ENCODE measurements at regions not wholly inside any gene's neighbourhood (a gene's known extent, or its start where the extent isn't known, plus 50 kb on each side); places are given as distances from the start of the nearest gene placed in this dataset.

- no peak overlapping the region for H3K4me3 ChIP-seq
- 43 to 56% methylated on average over 1 of the region's 1 CpG for WGBS, 2 donors
- H3K27ac ChIP-seq: no peak overlapping the region
- peak in 1 of 2 donors; percentile 25 for DNase-seq
- TF ChIP-seq POLR2A (IDR thresholded peaks at IDR 0.05): no peak
- no peak for TF ChIP-seq CTCF (IDR thresholded peaks at IDR 0.05)
- TF ChIP-seq POLR2AphosphoS5 (IDR thresholded peaks at IDR 0.05): no peak
- TF ChIP-seq EP300 (IDR thresholded peaks at IDR 0.05): no peak
- peak in 1 of 2 donors; percentile 78 for ATAC-seq (ENCODE audit: low FRiP score in 2 of 2)
- no peaks in the 10 kb centered on the region for H3K9me3 ChIP-seq
- H3K36me3 ChIP-seq: no peaks in the 10 kb centered on the region
- H3K27me3 ChIP-seq: no peaks in the 10 kb centered on the region
- no peaks in the 10 kb centered on the region for H3K4me1 ChIP-seq
Measured at GRCh38 chr5:158456756-158457155, 597.8 kb upstream of the CLINT1 start.

- no peaks in the 10 kb centered on the region for H3K36me3 ChIP-seq
- H3K27ac ChIP-seq: no peak overlapping the region
- 79 to 83% methylated on average over 3 of the region's 3 CpGs for WGBS, 2 donors
- no peaks in the 10 kb centered on the region for H3K27me3 ChIP-seq
- no peaks in the 10 kb centered on the region for H3K4me1 ChIP-seq
- no peak for TF ChIP-seq POLR2A (IDR thresholded peaks at IDR 0.05)
- TF ChIP-seq POLR2AphosphoS5 (IDR thresholded peaks at IDR 0.05): no peak
- no peak for TF ChIP-seq EP300 (IDR thresholded peaks at IDR 0.05)
- no peak for TF ChIP-seq CTCF (IDR thresholded peaks at IDR 0.05)
- no peak for ATAC-seq (ENCODE audit: low FRiP score in 2 of 2)
- DNase-seq: no peak
- H3K4me3 ChIP-seq: no peak overlapping the region
- H3K9me3 ChIP-seq: no peaks in the 10 kb centered on the region
Measured at GRCh38 chr5:158456241-158456640, 597.3 kb upstream of the CLINT1 start.

GRCh38 chr5:158451993-158452672 lies 593.2 kb upstream of the CLINT1 start:
- H3K36me3 ChIP-seq: no peaks in the 10 kb centered on the region
- no peaks in the 10 kb centered on the region for H3K4me1 ChIP-seq
- DNase-seq (peak in 1 of 2 donors; percentile 61), ATAC-seq (ENCODE audit: low FRiP score in 2 of 2) (peak in 1 of 2 donors; percentile 4)
- no peaks in the 10 kb centered on the region for H3K27me3 ChIP-seq
- WGBS, 2 donors: 83 to 90% methylated on average over 13 of the region's 13 CpGs
- no peak overlapping the region for H3K4me3 ChIP-seq
- TF ChIP-seq EP300 (IDR thresholded peaks at IDR 0.05) (no peak), CTCF (IDR thresholded peaks at IDR 0.05) (no peak), POLR2AphosphoS5 (IDR thresholded peaks at IDR 0.05) (no peak), POLR2A (IDR thresholded peaks at IDR 0.05) (no peak)
- no peak overlapping the region for H3K27ac ChIP-seq
- no peaks in the 10 kb centered on the region for H3K9me3 ChIP-seq

- no peaks in the 10 kb centered on the region for H3K36me3 ChIP-seq
- DNase-seq (no peak), ATAC-seq (ENCODE audit: low FRiP score in 2 of 2) (peak in 1 of 2 donors; percentile 87)
- H3K27ac ChIP-seq: no peak overlapping the region
- no peaks in the 10 kb centered on the region for H3K9me3 ChIP-seq
- 76 to 77% methylated on average over 8 of the region's 8 CpGs for whole genome bisulfite sequencing, 2 donors
- no peaks in the 10 kb centered on the region for H3K27me3 ChIP-seq
- H3K4me3 ChIP-seq: no peak overlapping the region
- TF ChIP-seq CTCF (IDR thresholded peaks at IDR 0.05): no peak
- TF ChIP-seq POLR2AphosphoS5 (IDR thresholded peaks at IDR 0.05): no peak
- no peak for TF ChIP-seq EP300 (IDR thresholded peaks at IDR 0.05)
- no peak for TF ChIP-seq POLR2A (IDR thresholded peaks at IDR 0.05)
- no peaks in the 10 kb centered on the region for H3K4me1 ChIP-seq
Measured at GRCh38 chr5:158451203-158451992, 592.5 kb upstream of the CLINT1 start.
